Parathyroid adenoma (tissue), 2 donors: ENCODE measurements at regions not wholly inside any gene's neighbourhood (a gene's known extent, or its start where the extent isn't known, plus 50 kb on each side); places are given as distances from the start of the nearest gene placed in this dataset.

Experiments used
- H2AFZ ChIP-seq: fragments of 300-600 bp; sonication (generic); one replicate; pipeline ENCODE4 v1.7.0; 2017; ENCODE audit warnings: antibody characterized with exemption, mild to moderate bottlenecking
- H3K27ac ChIP-seq: fragments of 300-600 bp; sonication (generic); one replicate; pipeline ENCODE4 v1.7.0; 2017
- H3K27me3 ChIP-seq: fragments of 300-600 bp; sonication (generic); one replicate; pipeline ENCODE4 v1.7.0; 2017; ENCODE audit warnings: low read length; ENCODE audit not compliant: control insufficient read depth, insufficient read depth
- H3K36me3 ChIP-seq: fragments of 300-600 bp; sonication (generic); one replicate; pipeline ENCODE4 v1.7.0; 2017; ENCODE audit warnings: low read length; ENCODE audit not compliant: control insufficient read depth, insufficient read depth
- H3K4me1 ChIP-seq: fragments of 300-600 bp; sonication (generic); one replicate; pipeline ENCODE4 v1.7.0; 2017; ENCODE audit warnings: control low read depth
- H3K4me2 ChIP-seq: fragments of 300-600 bp; sonication (generic); one replicate; pipeline ENCODE4 v1.7.0; 2017; ENCODE audit warnings: low read length
- H3K4me3 ChIP-seq: fragments of 300-600 bp; sonication (generic); one replicate; pipeline ENCODE4 v1.7.0; 2017; ENCODE audit warnings: low read depth, low read length
- H3K79me2 ChIP-seq: fragments of 300-600 bp; sonication (generic); one replicate; pipeline ENCODE4 v1.7.0; 2017; ENCODE audit warnings: control low read depth
- H3K9ac ChIP-seq: fragments of 300-600 bp; sonication (generic); one replicate; pipeline ENCODE4 v1.7.0; 2017; ENCODE audit warnings: mild to moderate bottlenecking
- H3K9me3 ChIP-seq: fragments of 300-600 bp; sonication (generic); one replicate; pipeline ENCODE4 v1.7.0; 2017; ENCODE audit warnings: low read length; ENCODE audit not compliant: control insufficient read depth
- TF ChIP-seq, protein P1 (sequence below): fragments of 300-600 bp; sonication (generic); IDR thresholded peaks from one replicate; pipeline ENCODE4 v1.7.0; 2017; ENCODE audit warnings: antibody characterized with exemption, mild to moderate bottlenecking
- donor health status: primary hyperparathyroidism.

DNA sequence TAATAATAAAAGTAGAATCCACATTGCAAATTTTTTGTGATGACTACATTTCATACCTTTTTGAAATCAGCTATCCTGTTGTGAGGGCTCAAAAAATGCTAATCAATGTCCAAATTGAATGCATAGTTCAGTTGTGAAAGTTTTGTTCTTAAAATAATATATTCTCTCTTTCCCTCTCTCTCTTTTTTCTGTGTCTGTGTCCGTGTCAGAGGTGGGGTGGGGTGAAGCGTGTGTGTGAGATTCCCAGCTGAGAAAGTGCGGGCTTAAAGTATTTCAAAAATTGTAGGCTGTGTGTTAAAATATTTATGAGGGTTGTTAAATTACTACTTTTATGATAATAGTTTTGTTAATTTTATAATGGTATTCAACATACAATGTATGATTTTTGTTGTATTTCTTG lies 388.0 kb upstream of the LRRTM4 start:
- Histone ChIP-seq H2AFZ (no peak overlapping the region), H3K36me3 (no peaks in the 10 kb centered on the region), H3K27ac (no peak overlapping the region), H3K4me2 (no peak overlapping the region), H3K9ac (no peak overlapping the region), H3K4me3 (no peak overlapping the region), H3K27me3 (no peaks in the 10 kb centered on the region), H3K9me3 (no peaks in the 10 kb centered on the region), H3K4me1 (no peaks in the 10 kb centered on the region), H3K79me2 (no peaks in the 10 kb centered on the region)
- TF ChIP-seq, protein P1, sequence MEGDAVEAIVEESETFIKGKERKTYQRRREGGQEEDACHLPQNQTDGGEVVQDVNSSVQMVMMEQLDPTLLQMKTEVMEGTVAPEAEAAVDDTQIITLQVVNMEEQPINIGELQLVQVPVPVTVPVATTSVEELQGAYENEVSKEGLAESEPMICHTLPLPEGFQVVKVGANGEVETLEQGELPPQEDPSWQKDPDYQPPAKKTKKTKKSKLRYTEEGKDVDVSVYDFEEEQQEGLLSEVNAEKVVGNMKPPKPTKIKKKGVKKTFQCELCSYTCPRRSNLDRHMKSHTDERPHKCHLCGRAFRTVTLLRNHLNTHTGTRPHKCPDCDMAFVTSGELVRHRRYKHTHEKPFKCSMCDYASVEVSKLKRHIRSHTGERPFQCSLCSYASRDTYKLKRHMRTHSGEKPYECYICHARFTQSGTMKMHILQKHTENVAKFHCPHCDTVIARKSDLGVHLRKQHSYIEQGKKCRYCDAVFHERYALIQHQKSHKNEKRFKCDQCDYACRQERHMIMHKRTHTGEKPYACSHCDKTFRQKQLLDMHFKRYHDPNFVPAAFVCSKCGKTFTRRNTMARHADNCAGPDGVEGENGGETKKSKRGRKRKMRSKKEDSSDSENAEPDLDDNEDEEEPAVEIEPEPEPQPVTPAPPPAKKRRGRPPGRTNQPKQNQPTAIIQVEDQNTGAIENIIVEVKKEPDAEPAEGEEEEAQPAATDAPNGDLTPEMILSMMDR = no peak

DNA sequence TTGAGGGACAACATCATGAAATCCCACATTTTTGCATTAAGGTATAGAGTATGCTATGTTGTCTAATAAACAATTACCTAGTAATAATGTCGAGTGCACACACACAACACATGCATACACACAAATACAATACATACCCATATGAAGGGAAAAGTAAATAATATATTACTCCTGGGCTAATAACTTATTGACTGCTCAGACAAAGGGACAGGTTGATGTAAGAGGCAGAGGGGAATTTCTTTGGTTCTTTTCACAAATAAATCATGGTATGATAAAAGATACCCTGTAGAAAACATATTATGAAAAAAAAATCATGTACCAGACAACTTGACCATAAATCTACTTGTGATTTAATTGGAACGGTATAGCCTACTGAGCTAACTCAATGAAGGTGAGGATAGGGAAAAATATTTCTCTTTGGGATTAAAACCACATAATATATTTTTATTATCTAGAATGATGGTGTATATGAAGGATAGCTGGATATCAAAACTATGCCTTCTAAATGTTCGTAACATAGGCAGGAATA lies 398.7 kb upstream of the LRRTM4 start:
- Histone ChIP-seq H3K79me2 (no peaks in the 10 kb centered on the region), H2AFZ (no peak overlapping the region)
- TF ChIP-seq, protein P1 = no peak

GRCh38 chr2:77922567-77922966 lies 400.4 kb upstream of the LRRTM4 start:
- Histone ChIP-seq H2AFZ (no peak overlapping the region), H3K9ac (no peak overlapping the region), H3K9me3 (no peaks in the 10 kb centered on the region), H3K36me3 (no peaks in the 10 kb centered on the region), H3K27me3 (no peaks in the 10 kb centered on the region), H3K4me2 (no peak overlapping the region), H3K79me2 (no peaks in the 10 kb centered on the region), H3K4me1 (no peaks in the 10 kb centered on the region), H3K27ac (no peak overlapping the region), H3K4me3 (no peak overlapping the region)
- TF ChIP-seq, protein P1 = no peak

More for the DNA sequence above, 398.7 kb upstream of the LRRTM4 start:
- H3K36me3 ChIP-seq = no peaks in the 10 kb centered on the region
- no peak overlapping the region for H3K27ac ChIP-seq
- no peak overlapping the region for H3K4me2 ChIP-seq
- H3K9me3 ChIP-seq = no peaks in the 10 kb centered on the region
- no peaks in the 10 kb centered on the region for H3K4me1 ChIP-seq
- H3K4me3 ChIP-seq = no peak overlapping the region
- no peaks in the 10 kb centered on the region for H3K27me3 ChIP-seq
- no peak overlapping the region for H3K9ac ChIP-seq

DNA sequence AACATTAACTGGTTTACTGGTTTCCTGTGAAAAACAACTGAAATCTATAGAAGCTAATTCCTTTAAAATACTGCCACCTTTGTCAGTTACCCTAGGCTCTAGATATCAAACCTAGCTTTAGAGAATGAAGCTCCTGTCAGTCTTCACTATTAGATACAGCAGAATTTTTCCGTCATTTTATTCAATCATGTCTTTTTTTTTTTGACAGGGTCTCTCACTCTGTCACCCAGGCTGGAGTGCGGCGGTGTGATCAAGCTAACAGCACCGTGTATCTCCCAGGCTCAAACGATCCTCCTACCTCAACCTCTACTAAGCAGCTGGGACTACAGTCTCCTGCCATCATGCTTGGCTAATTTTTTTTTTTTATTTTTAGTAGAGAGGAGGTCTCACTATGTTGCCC lies 415.2 kb upstream of the LRRTM4 start:
- Histone ChIP-seq H3K79me2 (no peaks in the 10 kb centered on the region), H3K27ac (no peak overlapping the region), H3K36me3 (no peaks in the 10 kb centered on the region), H3K4me1 (no peaks in the 10 kb centered on the region), H3K9me3 (no peaks in the 10 kb centered on the region), H2AFZ (no peak overlapping the region), H3K4me3 (no peak overlapping the region), H3K9ac (no peak overlapping the region), H3K4me2 (no peak overlapping the region), H3K27me3 (no peaks in the 10 kb centered on the region)
- TF ChIP-seq, protein P1 = no peak

GRCh38 chr2:77938462-77938861 lies 416.3 kb upstream of the LRRTM4 start:
- no peaks in the 10 kb centered on the region for H3K27me3 ChIP-seq
- H3K4me1 ChIP-seq = no peaks in the 10 kb centered on the region
- no peak overlapping the region for H3K9ac ChIP-seq
- TF ChIP-seq, protein P1 = no peak
- H3K36me3 ChIP-seq = no peaks in the 10 kb centered on the region
- no peak overlapping the region for H3K4me3 ChIP-seq
- H3K4me2 ChIP-seq = no peak overlapping the region
- H3K79me2 ChIP-seq = no peaks in the 10 kb centered on the region
- no peak overlapping the region for H2AFZ ChIP-seq
- H3K27ac ChIP-seq = no peak overlapping the region
- H3K9me3 ChIP-seq = no peaks in the 10 kb centered on the region
